ENCODE measurements at regions not wholly inside any gene's neighbourhood (a gene's known extent, or its start where the extent isn't known, plus 50 kb on each side); places are given as distances from the start of the nearest gene placed in this dataset.

GRCh38 chr2:196442211-196442610 is 197.3 kb upstream of the CCDC150 start:
- DNase-seq (no peak), ATAC-seq (no peak)
- no peak for TF ChIP-seq CTCF (IDR thresholded peaks at IDR 0.05)
- Histone ChIP-seq H3K36me3 (no peaks in the 10 kb centered on the region), H3K4me3 (no peak overlapping the region), H3K27me3 (no peaks in the 10 kb centered on the region), H3K9me3 (no peaks in the 10 kb centered on the region), H3K4me1 (peaks cover 0 to 26% (median 5%) of the 10 kb centered on the region in 9 donors), H3K27ac (no peak overlapping the region)
- intact Hi-C loops (cut with DNase I): loop anchor here in 1 of 10 donors (10.0 kb wide), 1 partner anchor 97 kb away; no protein-coding TSS in a partner anchor

- no peak for DNase-seq
- Histone ChIP-seq H3K9me3 (no peaks in the 10 kb centered on the region), H3K4me3 (no peak overlapping the region), H3K36me3 (no peaks in the 10 kb centered on the region), H3K27me3 (no peaks in the 10 kb centered on the region), H3K4me1 (peaks cover 0 to 12% (median 2%) of the 10 kb centered on the region in 9 donors), H3K27ac (no peak overlapping the region)
- intact Hi-C loops (cut with DNase I): loop anchor here in 1 of 10 donors (10.0 kb wide), 1 partner anchor 100 kb away; no protein-coding TSS in a partner anchor
- TF ChIP-seq CTCF (IDR thresholded peaks at IDR 0.05): no peak
- no peak for ATAC-seq
- 96 to 100% methylated on average over 1 of the region's 1 CpG for WGBS, 2 donors
These were observed 195.1 kb upstream of the CCDC150 start for GRCh38 chr2:196444442-196444841.

- no peak for DNase-seq
- no peak overlapping the region for H3K4me3 ChIP-seq
- H3K4me1 ChIP-seq: peaks cover 0 to 7% (median 0%) of the 10 kb centered on the region in 9 donors
- 100% methylated on average over 1 of the region's 1 CpG for WGBS, 2 donors
- no peak for ATAC-seq
- intact Hi-C loops (cut with DNase I): loop anchor here in 2 of 10 donors (5.0 to 10.0 kb wide), 2 partner anchors 44 to 101 kb away; no protein-coding TSS in a partner anchor
- no peak for TF ChIP-seq CTCF (IDR thresholded peaks at IDR 0.05)
- H3K27me3 ChIP-seq: no peaks in the 10 kb centered on the region
- H3K27ac ChIP-seq: no peak overlapping the region
- no peaks in the 10 kb centered on the region for H3K9me3 ChIP-seq
- H3K36me3 ChIP-seq: no peaks in the 10 kb centered on the region
These were observed 193.5 kb upstream of the CCDC150 start for GRCh38 chr2:196445991-196446390.

GRCh38 chr2:196448407-196449079 is 191.0 kb upstream of the CCDC150 start:
- Histone ChIP-seq H3K9me3 (no peaks in the 10 kb centered on the region), H3K4me3 (no peak overlapping the region), H3K4me1 (peaks cover 0 to 21% (median 5%) of the 10 kb centered on the region in 9 donors), H3K27me3 (no peaks in the 10 kb centered on the region), H3K27ac (no peak overlapping the region), H3K36me3 (no peaks in the 10 kb centered on the region)
- ATAC-seq (no peak), DNase-seq (no peak)
- 88 to 91% methylated on average over 5 of the region's 5 CpGs for WGBS, 2 donors
- no peak for TF ChIP-seq CTCF (IDR thresholded peaks at IDR 0.05)
- intact Hi-C loops (cut with DNase I): loop anchor here in 2 of 10 donors (5.0 to 10.0 kb wide), 2 partner anchors 46 to 104 kb away; no protein-coding TSS in a partner anchor
